GM23248 (cell line): ENCODE measurements at regions not wholly inside any gene's neighbourhood (a gene's known extent, or its start where the extent isn't known, plus 50 kb on each side); places are given as distances from the start of the nearest gene placed in this dataset.
"Not testable (repeated sequence)": the region's sequence is repeated elsewhere in the genome, so short reads cannot be mapped to it uniquely, and the experiment has no call there.

Experiments used
- EZH2 ChIP-seq: fragments of 200-600 bp; sonication (generic); IDR thresholded peaks from 2 replicates; pipeline ENCODE4 v1.6.1; 2018; ENCODE audit warnings: antibody characterized with exemption, mild to moderate bottlenecking; ENCODE audit not compliant: insufficient read depth, poor library complexity, severe bottlenecking
- EZH2phosphoT487 ChIP-seq: fragments of 200-600 bp; sonication (generic); IDR thresholded peaks from 2 replicates; pipeline ENCODE4 v1.6.1; 2018; ENCODE audit warnings: antibody characterized with exemption, moderate library complexity, mild to moderate bottlenecking, low read depth; ENCODE audit not compliant: insufficient read depth

- TF ChIP-seq EZH2, EZH2phosphoT487: not testable (repeated sequence)
Measured at GRCh38 chr3:164702808-164703207, 375.5 kb downstream of the SI start.
